HEK293T (cell line): ENCODE measurements at regions not wholly inside any gene's neighbourhood (a gene's known extent, or its start where the extent isn't known, plus 50 kb on each side); places are given as distances from the start of the nearest gene placed in this dataset.

Experiments
- ARNT ChIP-seq: fragments of 450-650 bp; IDR thresholded peaks from 2 replicates; pipeline ENCODE4 v1.6.1; 2017; ENCODE audit warnings: mild to moderate bottlenecking
- BHLHE40 ChIP-seq: fragments of 450-650 bp; IDR thresholded peaks from 2 replicates; pipeline ENCODE4 v1.6.1; 2016; ENCODE audit warnings: mild to moderate bottlenecking, moderate library complexity, borderline replicate concordance
- CTBP1 ChIP-seq: fragments of 450-650 bp; IDR thresholded peaks from 2 replicates; pipeline ENCODE4 v1.6.1; 2016; ENCODE audit warnings: borderline replicate concordance
- ELF4 ChIP-seq: fragments of 450-650 bp; IDR thresholded peaks from 2 replicates; pipeline ENCODE4 v1.6.1; 2017; ENCODE audit warnings: antibody characterized with exemption
- FOXA1 ChIP-seq: fragments of 450-650 bp; IDR thresholded peaks from 2 replicates; pipeline ENCODE4 v1.6.1; 2016; ENCODE audit warnings: mild to moderate bottlenecking
- FOXK2 ChIP-seq: fragments of 450-650 bp; IDR thresholded peaks from 2 replicates; pipeline ENCODE4 v1.6.1; 2016; ENCODE audit warnings: mild to moderate bottlenecking
- FOXM1 ChIP-seq: fragments of 450-650 bp; IDR thresholded peaks from 2 replicates; pipeline ENCODE4 v1.6.1; 2017; ENCODE audit warnings: mild to moderate bottlenecking, borderline replicate concordance
- L3MBTL2 ChIP-seq: fragments of 450-650 bp; conservative IDR thresholded peaks from 2 replicates; pipeline ENCODE4 v1.6.1; 2016; ENCODE audit warnings: mild to moderate bottlenecking
- LEF1 ChIP-seq: fragments of 450-650 bp; IDR thresholded peaks from 2 replicates; pipeline ENCODE4 v1.6.1; 2017; ENCODE audit warnings: mild to moderate bottlenecking, borderline replicate concordance
- PKNOX1 ChIP-seq: fragments of 450-650 bp; IDR thresholded peaks from 2 replicates; pipeline ENCODE4 v1.6.1; 2016
- SP1 ChIP-seq: fragments of 450-650 bp; IDR thresholded peaks from 2 replicates; pipeline ENCODE4 v1.6.1; 2017
- SUZ12 ChIP-seq: fragments of 450-650 bp; IDR thresholded peaks from 2 replicates; pipeline ENCODE4 v1.6.1; 2016; ENCODE audit warnings: mild to moderate bottlenecking
- TARDBP ChIP-seq: fragments of 450-650 bp; IDR thresholded peaks from 2 replicates; pipeline ENCODE4 v1.6.1; 2016
- ZNF384 ChIP-seq: fragments of 450-650 bp; IDR thresholded peaks from 2 replicates; pipeline ENCODE4 v1.6.1; 2016

DNA sequence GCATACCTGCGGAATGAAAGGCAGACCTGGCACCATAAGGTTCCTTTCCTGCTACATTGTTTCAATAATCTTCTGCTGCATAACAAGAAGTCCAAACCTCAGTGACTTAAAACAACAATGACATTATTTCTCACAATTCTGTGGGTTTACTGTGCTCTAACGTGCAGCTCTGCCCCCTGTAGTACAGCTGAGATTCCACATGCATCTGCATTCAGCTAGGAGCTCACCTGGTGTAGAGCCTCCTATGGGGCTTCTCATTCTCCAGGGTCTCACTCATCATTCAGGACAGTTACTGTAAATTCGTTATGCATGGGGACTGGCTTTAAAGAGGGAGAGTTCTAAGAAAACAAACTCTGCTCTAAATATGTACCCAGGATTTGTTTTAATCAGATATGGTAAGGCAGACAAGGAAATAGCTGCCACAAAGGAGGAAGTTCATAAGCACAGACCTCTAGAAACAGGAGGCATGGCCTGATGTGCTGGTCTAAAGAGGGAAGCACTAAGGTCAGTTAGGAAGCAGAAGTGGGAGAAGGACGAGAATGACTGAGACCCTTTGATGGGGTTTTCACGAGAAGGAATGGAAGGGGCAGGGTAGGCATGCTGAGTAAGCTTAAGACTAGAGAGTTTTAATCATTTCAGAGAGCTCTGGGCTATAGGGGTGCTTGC, 347.0 kb downstream of the NEK10 start:
- TF ChIP-seq SP1 (no peak), ARNT (no peak), CTBP1 (no peak), PKNOX1 (no peak), TARDBP (no peak), ZNF384 (no peak), LEF1 (no peak), BHLHE40 (no peak), SUZ12 (no peak), FOXK2 (no peak), FOXA1 (no peak), ELF4 (no peak), L3MBTL2 (no peak), FOXM1 (no peak)
